ENCODE measurements at regions not wholly inside any gene's neighbourhood (a gene's known extent, or its start where the extent isn't known, plus 50 kb on each side); places are given as distances from the start of the nearest gene placed in this dataset.

GRCh38 chr7:31254926-31255325, 85.6 kb downstream of the NEUROD6 start:
- no peak for TF ChIP-seq ZFX (IDR thresholded peaks at IDR 0.05)
- TF ChIP-seq, protein P1, sequence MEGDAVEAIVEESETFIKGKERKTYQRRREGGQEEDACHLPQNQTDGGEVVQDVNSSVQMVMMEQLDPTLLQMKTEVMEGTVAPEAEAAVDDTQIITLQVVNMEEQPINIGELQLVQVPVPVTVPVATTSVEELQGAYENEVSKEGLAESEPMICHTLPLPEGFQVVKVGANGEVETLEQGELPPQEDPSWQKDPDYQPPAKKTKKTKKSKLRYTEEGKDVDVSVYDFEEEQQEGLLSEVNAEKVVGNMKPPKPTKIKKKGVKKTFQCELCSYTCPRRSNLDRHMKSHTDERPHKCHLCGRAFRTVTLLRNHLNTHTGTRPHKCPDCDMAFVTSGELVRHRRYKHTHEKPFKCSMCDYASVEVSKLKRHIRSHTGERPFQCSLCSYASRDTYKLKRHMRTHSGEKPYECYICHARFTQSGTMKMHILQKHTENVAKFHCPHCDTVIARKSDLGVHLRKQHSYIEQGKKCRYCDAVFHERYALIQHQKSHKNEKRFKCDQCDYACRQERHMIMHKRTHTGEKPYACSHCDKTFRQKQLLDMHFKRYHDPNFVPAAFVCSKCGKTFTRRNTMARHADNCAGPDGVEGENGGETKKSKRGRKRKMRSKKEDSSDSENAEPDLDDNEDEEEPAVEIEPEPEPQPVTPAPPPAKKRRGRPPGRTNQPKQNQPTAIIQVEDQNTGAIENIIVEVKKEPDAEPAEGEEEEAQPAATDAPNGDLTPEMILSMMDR (conservative IDR thresholded peaks at IDR 0.05): no peak

DNA sequence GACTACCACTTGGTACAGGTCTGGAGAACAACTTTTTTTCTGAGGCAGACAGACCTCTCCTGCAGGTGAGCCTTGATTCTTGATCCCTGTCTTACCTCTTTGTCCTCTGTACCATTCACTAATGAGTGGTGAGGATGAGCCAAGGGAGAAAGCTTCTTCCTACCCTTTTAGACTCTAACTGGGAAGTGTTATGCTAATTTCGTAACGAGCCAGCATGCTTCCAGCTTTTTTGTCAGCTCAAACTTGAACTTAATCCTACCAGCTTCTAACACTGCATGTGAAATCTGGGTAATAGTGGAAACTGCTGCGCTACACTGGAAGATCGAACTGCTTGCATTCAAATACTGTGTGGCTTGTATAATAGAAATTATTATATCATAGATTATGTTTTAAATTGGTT, 87.0 kb downstream of the NEUROD6 start:
- no peak overlapping the region for H3K27ac ChIP-seq
- TF ChIP-seq, protein P1 (conservative IDR thresholded peaks at IDR 0.05): no peak
- TF ChIP-seq ZFX (IDR thresholded peaks at IDR 0.05): no peak

More at GRCh38 chr7:31254926-31255325, 85.6 kb downstream of the NEUROD6 start:
- no peak overlapping the region for H3K27ac ChIP-seq

DNA sequence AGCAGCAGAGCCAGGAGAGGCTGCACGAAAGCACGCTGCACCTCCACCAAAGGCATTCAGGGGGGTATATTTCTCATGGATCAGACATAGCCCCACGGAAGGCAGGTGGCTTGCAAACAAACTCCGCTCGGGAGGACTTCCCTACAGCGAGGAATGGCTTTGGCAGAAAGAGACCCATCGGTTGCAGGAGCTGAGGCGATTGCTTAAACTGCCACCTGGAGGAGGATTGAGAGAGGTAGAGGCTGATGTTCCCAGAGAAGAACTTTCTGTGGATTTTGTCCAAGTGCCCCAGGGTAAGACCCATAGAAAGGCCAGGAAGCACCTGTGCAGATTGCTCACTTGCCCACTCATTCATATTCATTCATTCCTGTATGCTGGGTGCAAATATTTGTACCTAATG, 89.1 kb downstream of the NEUROD6 start:
- no peak overlapping the region for H3K27ac ChIP-seq
- TF ChIP-seq, protein P1 (conservative IDR thresholded peaks at IDR 0.05): peak; percentile 12; the same call in 1 of the 2 replicates
- no peak for TF ChIP-seq ZFX (IDR thresholded peaks at IDR 0.05)

DNA sequence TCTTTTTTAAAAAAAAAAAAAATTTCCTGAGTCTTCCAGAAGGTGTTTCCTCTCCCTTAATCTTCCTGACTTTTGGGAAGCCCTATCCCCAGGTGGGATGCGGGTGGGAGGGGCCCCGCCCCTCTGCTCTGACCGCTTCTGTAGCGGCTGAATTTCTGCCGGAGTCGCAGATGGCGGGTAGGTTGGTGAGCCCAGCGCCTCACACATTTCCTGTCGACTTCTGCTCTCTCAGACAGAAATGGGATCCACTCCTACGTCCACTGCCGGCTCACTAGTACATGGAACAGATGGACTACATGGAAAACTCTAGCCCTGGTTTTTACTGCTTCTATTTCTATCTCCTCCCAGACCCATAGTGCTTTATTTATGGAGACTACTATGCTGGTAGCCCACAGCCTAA, 90.9 kb downstream of the NEUROD6 start:
- H3K27ac ChIP-seq: no peak overlapping the region
- TF ChIP-seq, protein P1 (conservative IDR thresholded peaks at IDR 0.05): no peak
- no peak for TF ChIP-seq ZFX (IDR thresholded peaks at IDR 0.05)

DNA sequence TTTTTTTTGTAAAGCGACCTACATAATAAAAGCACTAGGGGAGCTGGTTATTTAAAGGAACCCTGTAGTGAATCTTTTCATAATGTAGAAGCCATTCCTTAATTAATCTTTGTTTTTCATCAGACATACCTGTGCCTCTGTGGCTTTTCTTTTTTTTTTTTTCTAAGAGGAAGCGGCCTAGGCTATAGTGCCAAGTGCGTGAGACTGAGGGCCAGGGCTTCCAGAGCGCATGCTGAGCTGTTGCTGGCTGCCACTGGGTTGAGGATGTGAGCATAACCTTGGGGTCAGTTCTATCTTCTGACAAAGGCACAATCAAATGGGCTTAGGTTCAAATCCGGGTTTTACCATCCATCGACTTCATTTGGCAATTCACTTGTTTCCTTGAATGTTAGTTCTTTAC, 103.7 kb downstream of the NEUROD6 start:
- no peak overlapping the region for H3K27ac ChIP-seq
- TF ChIP-seq, protein P1 (conservative IDR thresholded peaks at IDR 0.05): no peak
- no peak for TF ChIP-seq ZFX (IDR thresholded peaks at IDR 0.05)

- H3K27ac ChIP-seq: no peak overlapping the region
- no peak for TF ChIP-seq ZFX (IDR thresholded peaks at IDR 0.05)
- TF ChIP-seq, protein P1 (conservative IDR thresholded peaks at IDR 0.05): no peak
Measured at GRCh38 chr7:31234836-31235605, 105.5 kb downstream of the NEUROD6 start.

GRCh38 chr7:31228957-31229356, 111.6 kb downstream of the NEUROD6 start:
- no peak overlapping the region for H3K27ac ChIP-seq
- TF ChIP-seq ZFX (IDR thresholded peaks at IDR 0.05): no peak
- TF ChIP-seq, protein P1 (conservative IDR thresholded peaks at IDR 0.05): no peak

Data from C4-2B (cell line).